Large intestine (tissue), 3 donors: ENCODE measurements at regions not wholly inside any gene's neighbourhood (a gene's known extent, or its start where the extent isn't known, plus 50 kb on each side); places are given as distances from the start of the nearest gene placed in this dataset.

Source experiments
- DNase-seq, 2 donors: peaks; one replicate each; pipeline versions ENCODE4 v3.0.0 to v3.0.0-alpha.2; 2013
- H3K27ac ChIP-seq: one replicate; pipeline ENCODE4 v1.5.1; 2013; ENCODE audit warnings: low read length
- H3K27me3 ChIP-seq: 2 replicates; pipeline ENCODE4 v1.6.1; 2013; ENCODE audit warnings: low read length; ENCODE audit not compliant: control insufficient read depth, insufficient read depth
- H3K36me3 ChIP-seq: 2 replicates; pipeline ENCODE4 v1.6.1; 2013; ENCODE audit warnings: low read length; ENCODE audit not compliant: control insufficient read depth, insufficient read depth
- H3K4me1 ChIP-seq: one replicate; pipeline ENCODE4 v1.6.1; 2013; ENCODE audit warnings: low read length; ENCODE audit not compliant: control insufficient read depth, insufficient read depth
- H3K4me3 ChIP-seq: one replicate; pipeline ENCODE4 v1.5.1; 2013; ENCODE audit warnings: low read length
- H3K9me3 ChIP-seq: one replicate; pipeline ENCODE4 v1.6.1; 2013; ENCODE audit warnings: mild to moderate bottlenecking, low read depth, low read length, moderate library complexity; ENCODE audit not compliant: control insufficient read depth
- WGBS: methylation state at CpG from one replicate; pipeline ENCODE4 v1.1.5; 2013; ENCODE audit warnings: low lambda C conversion rate; ENCODE audit not compliant: insufficient coverage; 5-methylcytosine and 5-hydroxymethylcytosine counted together

DNA sequence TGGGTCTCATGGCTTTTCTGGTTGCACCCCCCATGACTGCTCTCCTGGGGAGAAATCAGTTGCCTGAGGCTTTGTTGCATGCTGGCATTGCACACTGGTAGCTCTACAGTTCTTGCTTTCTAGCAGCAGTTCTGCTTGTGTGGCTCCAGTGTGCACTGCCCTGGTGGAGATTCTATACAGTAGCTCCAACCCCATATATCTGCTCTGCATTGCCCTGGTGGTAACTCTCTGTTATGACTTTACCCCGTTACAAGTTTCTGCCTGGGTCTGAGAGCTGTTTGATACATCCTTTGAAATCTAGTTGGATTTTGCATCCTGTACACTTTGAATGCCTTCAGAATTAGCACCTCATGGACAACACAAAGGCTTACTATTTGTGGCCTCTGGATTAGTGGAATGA, 241.4 kb upstream of the EPHA5 start:
- Histone ChIP-seq H3K4me1 (no peaks in the 10 kb centered on the region), H3K9me3 (no peaks in the 10 kb centered on the region), H3K27me3 (no peaks in the 10 kb centered on the region), H3K4me3 (no peak overlapping the region), H3K27ac (no peak overlapping the region), H3K36me3 (no peaks in the 10 kb centered on the region)
- DNase-seq, result no peak
- WGBS, result 33% methylated on average over 1 of the region's 1 CpG

DNA sequence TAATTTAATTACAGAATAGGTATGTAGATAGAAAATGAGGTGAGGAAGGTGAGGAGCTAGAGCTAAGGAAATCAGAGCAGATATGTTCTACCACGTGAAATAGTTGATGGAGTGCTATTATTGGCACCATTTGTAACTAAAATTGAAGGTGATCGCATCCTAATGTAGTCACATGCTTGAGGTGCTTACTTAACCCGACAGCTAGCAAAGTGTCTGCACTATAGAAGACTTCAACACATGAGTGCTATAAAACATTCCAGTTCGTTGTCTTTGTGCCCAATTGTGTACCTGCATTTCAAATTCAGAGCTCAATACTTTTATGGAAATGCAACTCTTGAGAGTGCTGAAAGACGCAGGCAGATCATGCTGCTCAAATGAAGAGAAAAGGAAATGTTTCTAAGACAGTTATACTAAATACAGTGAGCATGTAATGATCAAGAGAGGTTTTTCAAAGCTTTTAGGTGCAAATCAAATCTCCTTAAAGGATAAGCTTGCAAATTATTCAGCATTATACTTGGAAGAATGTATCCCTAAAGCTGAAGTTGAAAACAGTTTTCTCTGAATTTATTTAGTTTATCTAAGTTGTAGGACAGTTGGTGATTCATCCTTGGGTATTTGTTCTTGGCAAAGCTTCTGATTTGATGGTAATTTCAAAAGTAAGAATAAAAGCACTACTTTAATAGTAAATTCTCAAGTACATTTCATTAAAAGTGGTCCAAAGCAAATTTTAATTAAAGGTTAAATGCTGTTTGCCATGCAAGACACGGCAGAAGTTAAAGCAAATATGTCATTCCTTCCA, 223.9 kb upstream of the EPHA5 start:
- no peaks in the 10 kb centered on the region for H3K36me3 ChIP-seq
- H3K4me3 ChIP-seq, result no peak overlapping the region
- no peaks in the 10 kb centered on the region for H3K4me1 ChIP-seq
- no peaks in the 10 kb centered on the region for H3K9me3 ChIP-seq
- H3K27ac ChIP-seq, result no peak overlapping the region
- H3K27me3 ChIP-seq, result no peaks in the 10 kb centered on the region
- no peak for DNase-seq
- 48% methylated on average over 3 of the region's 6 CpGs for WGBS

DNA sequence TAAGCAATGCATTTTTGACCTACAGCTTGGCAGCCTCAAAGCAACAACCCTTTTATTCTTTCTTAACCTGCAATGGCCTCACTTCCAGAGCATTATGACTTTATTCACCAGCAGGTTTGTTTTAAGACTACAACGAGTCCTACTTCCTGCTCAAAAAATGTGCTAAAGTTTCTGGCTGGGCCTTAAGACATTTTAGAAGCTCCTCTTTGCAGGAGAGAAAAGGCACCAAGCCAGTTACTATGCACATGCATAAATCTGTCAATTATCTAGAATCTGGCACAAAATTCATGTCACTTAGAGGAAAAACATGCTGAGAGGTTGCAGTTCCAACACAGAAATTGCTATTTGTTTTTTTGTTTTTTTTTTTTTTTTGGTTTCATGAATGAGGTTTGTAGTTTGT, 223.0 kb upstream of the EPHA5 start:
- no peaks in the 10 kb centered on the region for H3K9me3 ChIP-seq
- no peak for DNase-seq
- no peaks in the 10 kb centered on the region for H3K36me3 ChIP-seq
- H3K4me1 ChIP-seq, result no peaks in the 10 kb centered on the region
- no peak overlapping the region for H3K4me3 ChIP-seq
- whole genome bisulfite sequencing, result 40% methylated on average over 1 of the region's 1 CpG
- H3K27ac ChIP-seq, result no peak overlapping the region
- no peaks in the 10 kb centered on the region for H3K27me3 ChIP-seq

DNA sequence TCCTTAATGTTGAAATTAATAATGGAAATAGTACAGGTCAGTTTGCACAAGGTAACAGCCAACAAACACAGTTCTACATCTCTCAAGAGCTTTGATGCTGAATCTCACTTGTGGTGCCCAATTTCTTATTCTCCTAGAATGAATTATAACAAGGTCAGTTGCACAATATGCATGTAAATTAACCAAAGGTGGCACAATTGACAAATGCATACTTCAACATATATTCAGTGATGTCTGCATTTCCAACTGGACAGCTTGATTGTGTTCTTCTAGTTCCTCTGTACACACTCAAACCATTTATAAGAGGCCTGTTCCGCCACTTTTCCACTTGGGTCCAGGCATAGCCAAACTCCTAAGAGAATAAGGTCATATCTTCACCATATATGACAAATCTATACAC, 210.3 kb upstream of the EPHA5 start:
- Histone ChIP-seq H3K36me3 (no peaks in the 10 kb centered on the region), H3K27me3 (no peaks in the 10 kb centered on the region), H3K4me3 (no peak overlapping the region), H3K4me1 (no peaks in the 10 kb centered on the region), H3K27ac (no peak overlapping the region), H3K9me3 (no peaks in the 10 kb centered on the region)
- no peak for DNase-seq
- no CpG with 5 or more reads among the region's 1 CpG for WGBS

DNA sequence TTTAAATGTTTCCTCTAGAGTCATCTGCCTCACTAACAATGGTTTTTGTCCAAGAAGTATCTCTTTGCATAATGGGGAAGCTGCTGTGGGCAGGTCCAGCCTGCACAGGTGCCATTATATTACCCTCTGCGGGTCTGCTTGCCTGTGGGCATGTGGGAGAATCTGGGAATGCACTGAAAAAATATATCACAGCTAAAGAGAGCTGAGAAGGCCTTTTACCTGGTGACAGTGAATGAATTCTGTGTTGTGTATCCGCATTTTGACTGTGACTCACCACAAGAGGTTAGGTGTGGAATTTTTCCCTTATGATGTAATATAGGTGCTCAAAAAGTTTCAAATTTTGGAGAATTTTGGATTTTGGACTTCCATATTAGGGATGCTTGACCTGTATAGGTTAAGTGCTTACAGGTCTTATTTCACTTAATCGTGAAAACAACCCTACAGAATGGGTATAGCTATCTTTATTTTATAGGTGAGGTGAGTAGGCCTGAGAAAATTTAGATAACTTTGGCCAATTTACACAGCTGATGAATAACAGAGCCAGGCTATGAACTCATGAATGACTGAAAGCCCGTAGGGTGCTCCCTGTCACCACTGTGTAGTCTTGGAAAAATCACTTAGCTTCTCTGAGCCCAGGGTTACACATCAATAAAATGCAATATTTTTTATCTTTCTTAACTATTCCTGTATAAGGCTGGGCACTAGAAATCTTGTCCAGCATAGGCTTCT, 198.0 kb upstream of the EPHA5 start:
- no peaks in the 10 kb centered on the region for H3K4me1 ChIP-seq
- H3K9me3 ChIP-seq, result no peaks in the 10 kb centered on the region
- DNase-seq, result no peak
- H3K27ac ChIP-seq, result no peak overlapping the region
- H3K27me3 ChIP-seq, result no peaks in the 10 kb centered on the region
- no peaks in the 10 kb centered on the region for H3K36me3 ChIP-seq
- no peak overlapping the region for H3K4me3 ChIP-seq
- 80% methylated on average over 1 of the region's 4 CpGs for WGBS

DNA sequence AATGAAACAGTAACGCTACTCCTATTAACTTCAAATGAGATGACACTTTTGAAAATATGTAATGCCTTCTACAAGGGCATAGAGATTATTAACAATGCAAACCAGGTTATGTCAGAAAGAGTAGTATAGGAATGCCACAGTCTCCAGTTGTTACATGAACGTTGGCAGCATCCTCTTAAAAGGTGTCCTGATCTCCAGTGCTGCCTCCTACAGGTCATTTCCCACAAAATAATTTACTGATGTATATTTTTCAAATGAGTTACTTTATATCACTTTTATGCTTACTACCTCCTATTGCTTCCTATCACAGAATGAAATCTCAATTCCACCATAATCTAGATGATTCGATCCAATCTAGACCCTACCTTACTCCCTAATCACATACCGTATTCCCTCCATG, 195.2 kb upstream of the EPHA5 start:
- Histone ChIP-seq H3K27ac (no peak overlapping the region), H3K9me3 (no peaks in the 10 kb centered on the region), H3K36me3 (no peaks in the 10 kb centered on the region), H3K4me3 (no peak overlapping the region), H3K27me3 (no peaks in the 10 kb centered on the region), H3K4me1 (no peaks in the 10 kb centered on the region)
- 75% methylated on average over 2 of the region's 4 CpGs for WGBS
- DNase-seq, result no peak

DNA sequence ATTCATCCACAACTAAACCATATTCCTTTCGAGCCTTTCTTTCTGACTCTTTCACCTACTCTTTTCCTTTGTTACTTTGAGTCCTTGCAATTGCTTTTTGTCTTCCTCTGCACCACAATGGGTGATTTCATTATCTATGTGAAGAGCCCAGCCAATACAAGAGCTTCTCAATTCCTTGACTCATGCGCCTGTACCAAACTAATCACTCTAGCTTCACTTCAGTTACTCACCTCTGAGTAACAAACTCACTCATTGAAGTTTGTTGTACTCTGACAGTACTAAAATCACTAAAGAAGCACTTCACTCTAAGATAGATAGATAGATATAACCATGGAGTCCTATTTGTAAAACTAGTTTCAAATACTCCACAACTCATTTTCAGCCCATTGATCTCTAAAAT, 191.7 kb upstream of the EPHA5 start:
- Histone ChIP-seq H3K4me1 (no peaks in the 10 kb centered on the region), H3K4me3 (no peak overlapping the region), H3K27ac (no peak overlapping the region), H3K9me3 (no peaks in the 10 kb centered on the region), H3K36me3 (no peaks in the 10 kb centered on the region), H3K27me3 (no peaks in the 10 kb centered on the region)
- 81% methylated on average over 2 of the region's 2 CpGs for WGBS
- no peak for DNase-seq

DNA sequence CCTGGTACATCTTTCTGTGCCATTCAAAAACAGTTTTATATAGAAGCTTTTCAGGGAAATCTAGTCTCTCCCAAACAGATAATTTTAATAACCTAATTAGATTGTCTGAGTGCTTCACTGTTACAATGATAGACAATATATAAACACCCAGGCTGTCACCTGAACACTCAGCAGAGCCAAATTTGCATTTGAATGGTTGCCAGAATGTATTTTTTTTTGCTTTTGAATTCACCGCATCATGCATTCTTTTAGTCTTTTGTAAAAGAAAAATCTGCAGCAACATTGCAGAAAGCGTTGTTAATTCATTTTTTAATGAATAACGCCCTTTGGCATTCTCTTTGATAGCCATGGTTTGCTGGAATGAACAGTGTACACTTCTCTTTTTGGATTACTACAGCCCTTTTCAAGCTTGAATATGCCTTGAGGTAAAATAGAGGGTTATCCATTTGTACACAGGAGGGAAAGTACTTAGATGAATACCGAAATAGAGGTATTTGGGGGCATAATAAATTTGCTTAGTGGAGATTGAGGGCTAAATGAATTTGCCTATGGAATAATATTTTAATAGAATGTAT, 175.0 kb upstream of the EPHA5 start:
- Histone ChIP-seq H3K27ac (no peak overlapping the region), H3K27me3 (no peaks in the 10 kb centered on the region), H3K4me3 (no peak overlapping the region), H3K4me1 (no peaks in the 10 kb centered on the region), H3K36me3 (no peaks in the 10 kb centered on the region), H3K9me3 (no peaks in the 10 kb centered on the region)
- 88% methylated on average over 2 of the region's 4 CpGs for WGBS
- DNase-seq, result no peak

DNA sequence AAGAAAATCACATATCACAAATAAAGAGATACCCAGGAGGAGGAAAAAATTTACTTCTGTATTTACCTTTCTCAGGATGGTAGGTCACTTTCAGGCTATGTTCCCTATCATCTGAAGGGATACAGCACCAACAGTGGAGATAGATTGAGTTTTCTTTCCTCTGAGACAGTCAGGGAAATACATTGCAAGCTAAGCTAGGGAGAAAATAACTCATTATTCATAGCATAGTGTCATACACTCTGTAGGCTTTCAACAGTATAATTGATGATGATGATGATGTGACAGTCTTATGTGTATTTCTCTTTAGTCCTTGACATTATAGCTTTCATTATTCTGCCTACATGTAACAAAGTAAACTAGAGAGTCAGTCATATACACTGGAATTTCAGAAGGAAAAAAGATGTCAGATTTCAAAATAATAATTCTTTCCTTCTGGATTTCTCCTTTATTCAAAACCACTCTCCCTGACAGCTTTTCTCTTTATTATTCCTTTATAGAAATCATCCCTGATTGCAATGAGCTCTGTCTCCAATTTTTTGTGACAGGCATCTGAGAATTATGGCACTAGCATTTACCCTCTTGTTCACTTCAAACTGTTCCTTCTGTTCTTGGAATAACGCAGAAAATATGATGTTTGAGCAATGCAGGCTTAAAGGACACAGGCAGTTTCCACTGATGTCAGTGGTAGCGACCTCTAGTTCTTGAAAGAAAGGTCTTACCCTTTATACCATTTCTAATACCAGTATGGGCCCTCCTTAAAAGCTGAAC, 169.1 kb upstream of the EPHA5 start:
- no peak for DNase-seq
- no peak overlapping the region for H3K27ac ChIP-seq
- no CpG with 5 or more reads among the region's 2 CpGs for WGBS

DNA sequence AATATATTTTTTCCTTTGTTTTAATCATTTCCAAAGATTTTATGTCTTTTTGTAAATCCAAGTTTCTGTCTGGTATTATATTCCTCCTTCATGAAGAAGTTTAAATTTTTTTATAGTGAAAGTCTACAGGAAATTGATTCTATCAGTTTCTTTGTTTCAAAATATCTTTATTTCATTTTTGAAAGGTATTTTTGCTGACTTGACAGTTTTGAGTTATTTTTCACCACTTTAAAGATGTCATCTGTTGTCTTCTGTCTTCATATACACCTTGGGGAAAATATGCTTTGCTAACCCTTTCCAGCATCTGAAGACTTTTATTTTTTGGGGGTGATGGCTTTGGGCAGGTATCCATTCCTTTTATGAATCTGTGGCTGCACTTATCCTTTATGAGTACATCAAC, 164.4 kb upstream of the EPHA5 start:
- Histone ChIP-seq H3K27ac (no peak overlapping the region), H3K4me3 (no peak overlapping the region), H3K9me3 (no peaks in the 10 kb centered on the region), H3K27me3 (no peaks in the 10 kb centered on the region), H3K36me3 (no peaks in the 10 kb centered on the region), H3K4me1 (no peaks in the 10 kb centered on the region)
- DNase-seq, result no peak

More for the DNA sequence above, 169.1 kb upstream of the EPHA5 start:
- no peaks in the 10 kb centered on the region for H3K9me3 ChIP-seq
- H3K4me3 ChIP-seq, result no peak overlapping the region
- no peaks in the 10 kb centered on the region for H3K4me1 ChIP-seq
- no peaks in the 10 kb centered on the region for H3K36me3 ChIP-seq
- no peaks in the 10 kb centered on the region for H3K27me3 ChIP-seq
